GM12892 (cell line): ENCODE measurements at regions not wholly inside any gene's neighbourhood (a gene's known extent, or its start where the extent isn't known, plus 50 kb on each side); places are given as distances from the start of the nearest gene placed in this dataset.

ENCODE experiments used
- POLR2A ChIP-seq: IDR thresholded peaks from 2 replicates; pipeline ENCODE4 v1.6.1; 2011; ENCODE audit warnings: low read depth, low read length, control low read depth
- POLR2AphosphoS5 ChIP-seq: IDR thresholded peaks from 2 replicates; pipeline ENCODE4 v1.6.1; 2011; ENCODE audit warnings: low read depth, low read length, control low read depth

DNA sequence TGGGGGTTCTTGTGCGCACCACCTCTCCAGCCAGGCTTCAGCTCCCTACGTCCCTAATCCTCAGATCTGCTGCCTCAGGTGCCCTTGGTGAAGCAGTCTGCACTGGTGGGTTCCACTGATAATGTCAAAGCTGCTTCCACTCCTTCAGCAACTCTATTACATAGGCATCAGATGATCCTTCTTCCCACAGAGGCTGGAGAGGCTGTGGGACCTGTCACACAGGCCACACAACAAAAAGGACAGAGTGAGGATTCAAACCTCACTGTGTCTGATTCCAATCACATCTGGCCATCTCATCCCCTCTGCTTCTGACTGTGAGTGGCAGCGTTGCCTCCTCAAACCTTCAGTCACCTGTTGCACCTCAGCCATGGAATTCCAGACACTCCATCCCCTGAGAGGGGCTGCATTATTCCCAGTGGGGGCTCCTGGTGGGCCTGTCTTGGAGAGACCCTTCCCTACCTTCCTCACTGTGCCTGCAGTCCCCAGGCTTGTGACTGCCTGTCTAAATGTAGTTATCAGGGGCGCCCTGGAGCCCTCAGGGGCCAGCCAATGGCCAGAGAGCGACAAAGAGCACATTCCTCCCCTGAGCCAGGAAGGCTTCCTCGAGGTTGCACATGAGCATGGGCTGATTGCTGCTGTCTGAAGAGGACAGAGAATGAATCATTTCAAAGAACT is 211.4 kb upstream of the ECI2 start:
- no peak for TF ChIP-seq POLR2A
- no peak for TF ChIP-seq POLR2AphosphoS5
